ENCODE measurements at regions not wholly inside any gene's neighbourhood (a gene's known extent, or its start where the extent isn't known, plus 50 kb on each side); places are given as distances from the start of the nearest gene placed in this dataset.

DNA sequence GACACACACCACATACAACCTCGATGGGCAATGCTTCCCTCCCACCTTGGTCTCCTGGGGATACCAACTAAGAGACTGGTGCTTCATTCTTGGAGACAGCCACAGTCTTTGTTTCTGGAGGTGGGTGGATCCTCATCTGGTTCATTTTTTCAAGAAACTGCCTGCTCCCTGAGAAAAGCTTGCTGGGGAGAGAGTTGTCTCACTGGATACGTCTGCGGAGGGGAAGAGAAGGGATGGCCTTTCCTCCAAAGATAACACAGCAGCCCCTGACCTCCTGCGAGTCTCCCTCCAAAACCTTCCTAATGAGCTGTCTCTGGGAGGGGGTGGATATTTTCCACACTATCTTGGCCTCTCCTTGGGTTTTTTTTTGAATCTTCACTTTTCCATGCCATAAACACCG, 221.2 kb downstream of the SOX9 start:
- Histone ChIP-seq H3K36me3 (ENCODE audit: control insufficient read depth, insufficient read depth, low read length) (no peaks in the 10 kb centered on the region), H3K27me3 (replicated peaks; ENCODE audit: control insufficient read depth, insufficient read depth, low read length) (no peaks in the 10 kb centered on the region), H3K4me3 (replicated peaks; ENCODE audit: low read depth, low read length) (no peak overlapping the region)
- TF ChIP-seq CTCF (IDR thresholded peaks at IDR 0.05; ENCODE audit: insufficient read depth, low read length, poor library complexity, severe bottlenecking) = no peak
- no peak for DNase-seq (ENCODE audit: extremely low read depth, insufficient read length)

DNA sequence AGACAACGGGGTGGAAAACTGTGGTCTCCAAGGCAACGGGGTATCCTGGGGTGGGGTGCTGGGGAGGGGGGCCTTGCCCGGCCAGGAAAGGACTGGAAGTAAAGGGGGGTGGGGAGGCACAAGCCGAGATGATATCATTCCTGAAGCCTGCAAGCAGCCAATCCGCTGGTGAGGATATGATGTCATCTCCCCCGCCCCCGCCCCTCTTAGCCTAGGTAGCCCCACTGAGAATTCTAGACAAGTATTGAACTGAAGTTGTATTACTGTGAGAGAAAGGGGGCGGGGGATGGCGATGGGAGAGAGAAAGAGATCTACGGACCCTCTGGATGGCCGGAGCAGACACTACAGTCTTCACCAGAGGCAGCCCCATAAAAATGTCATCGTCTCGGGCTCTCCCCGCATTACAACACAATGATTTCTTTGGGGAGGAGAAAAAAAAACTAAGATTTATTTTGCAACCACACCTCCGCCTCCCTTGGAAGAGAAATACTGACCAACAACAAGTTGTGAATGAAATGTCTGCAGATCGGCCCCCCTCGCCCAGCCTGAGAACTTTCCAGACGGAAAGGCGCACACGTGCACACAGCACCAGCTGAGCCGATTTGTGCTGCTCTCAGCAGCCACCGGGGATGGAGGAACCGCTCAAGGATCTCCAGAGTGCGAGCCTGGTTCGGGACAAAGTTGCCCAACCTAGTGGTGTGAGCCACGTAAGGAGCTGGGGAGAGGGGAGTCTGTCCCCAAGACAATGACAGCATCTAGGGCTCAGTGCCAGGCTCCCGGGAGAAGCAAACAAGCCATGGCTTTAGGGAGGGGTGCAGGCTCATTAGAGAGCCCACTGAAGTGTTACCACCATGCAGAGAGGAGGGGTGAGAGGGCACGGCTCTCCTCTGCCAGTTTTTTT, 222.1 kb downstream of the SOX9 start:
- no peaks in the 10 kb centered on the region for H3K27me3 ChIP-seq (replicated peaks; ENCODE audit: control insufficient read depth, insufficient read depth, low read length)
- no peaks in the 10 kb centered on the region for H3K36me3 ChIP-seq (ENCODE audit: control insufficient read depth, insufficient read depth, low read length)
- H3K4me3 ChIP-seq (replicated peaks; ENCODE audit: low read depth, low read length) = no peak overlapping the region
- no peak for DNase-seq (ENCODE audit: extremely low read depth, insufficient read length)
- TF ChIP-seq CTCF (IDR thresholded peaks at IDR 0.05; ENCODE audit: insufficient read depth, low read length, poor library complexity, severe bottlenecking) = no peak

DNA sequence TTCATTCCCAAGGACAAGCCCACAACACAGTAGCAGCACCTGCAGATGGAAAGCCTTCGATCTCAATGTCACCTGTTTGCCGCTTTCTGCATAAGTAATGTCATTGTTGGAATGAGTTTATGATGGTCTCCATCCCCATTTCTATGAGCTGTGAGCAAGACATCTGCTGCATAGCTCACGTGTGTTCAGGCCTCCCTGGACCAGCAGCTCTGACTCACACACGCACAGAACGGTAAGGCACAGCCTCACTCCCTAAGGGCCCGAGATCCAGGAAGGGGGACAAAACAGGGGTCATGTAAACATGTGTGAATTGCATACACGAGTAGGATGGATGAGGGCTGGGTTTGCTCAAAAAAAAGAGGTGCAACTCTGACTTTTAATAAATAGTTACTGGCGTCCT, 223.1 kb downstream of the SOX9 start:
- TF ChIP-seq CTCF (IDR thresholded peaks at IDR 0.05; ENCODE audit: insufficient read depth, low read length, poor library complexity, severe bottlenecking) = no peak
- H3K4me3 ChIP-seq (replicated peaks; ENCODE audit: low read depth, low read length) = no peak overlapping the region
- no peak for DNase-seq (ENCODE audit: extremely low read depth, insufficient read length)
- H3K36me3 ChIP-seq (ENCODE audit: control insufficient read depth, insufficient read depth, low read length) = no peaks in the 10 kb centered on the region
- no peaks in the 10 kb centered on the region for H3K27me3 ChIP-seq (replicated peaks; ENCODE audit: control insufficient read depth, insufficient read depth, low read length)

GRCh38 chr17:72344613-72345012, 223.8 kb downstream of the SOX9 start:
- H3K27me3 ChIP-seq (replicated peaks; ENCODE audit: control insufficient read depth, insufficient read depth, low read length) = no peaks in the 10 kb centered on the region
- no peak overlapping the region for H3K4me3 ChIP-seq (replicated peaks; ENCODE audit: low read depth, low read length)
- DNase-seq (ENCODE audit: extremely low read depth, insufficient read length) = no peak
- TF ChIP-seq CTCF (IDR thresholded peaks at IDR 0.05; ENCODE audit: insufficient read depth, low read length, poor library complexity, severe bottlenecking) = no peak
- no peaks in the 10 kb centered on the region for H3K36me3 ChIP-seq (ENCODE audit: control insufficient read depth, insufficient read depth, low read length)

DNA sequence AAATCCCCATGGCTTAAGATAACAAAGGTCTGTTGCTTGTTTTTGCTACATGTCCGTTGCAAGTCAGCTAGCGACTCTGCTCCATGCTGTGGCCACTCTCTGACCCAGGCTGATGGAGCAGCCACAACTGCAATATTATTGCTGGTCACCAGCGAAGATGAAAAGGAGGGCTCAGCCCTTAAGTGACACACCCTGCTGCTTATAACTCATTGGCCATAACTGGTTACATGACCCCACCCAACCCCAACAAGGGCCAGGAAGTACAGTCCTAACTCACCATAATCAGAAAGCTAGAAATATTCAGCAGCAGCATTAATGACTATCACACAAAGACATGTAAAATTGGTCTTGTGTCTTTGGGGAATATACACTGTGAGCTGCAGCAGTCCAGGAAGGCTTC, 224.3 kb downstream of the SOX9 start:
- no peak for TF ChIP-seq CTCF (IDR thresholded peaks at IDR 0.05; ENCODE audit: insufficient read depth, low read length, poor library complexity, severe bottlenecking)
- Histone ChIP-seq H3K27me3 (replicated peaks; ENCODE audit: control insufficient read depth, insufficient read depth, low read length) (no peaks in the 10 kb centered on the region), H3K4me3 (replicated peaks; ENCODE audit: low read depth, low read length) (no peak overlapping the region), H3K36me3 (ENCODE audit: control insufficient read depth, insufficient read depth, low read length) (no peaks in the 10 kb centered on the region)
- no peak for DNase-seq (ENCODE audit: extremely low read depth, insufficient read length)

Data from GM06990 (cell line).